Stimulated activated CD4-positive, alpha-beta T cell treated with anti-CD3 and anti-CD28 coated beads, Interleukin-1b, Interleukin-23, amount 100 ng/mL, for 48 hours (primary cell): ENCODE measurements at regions not wholly inside any gene's neighbourhood (a gene's known extent, or its start where the extent isn't known, plus 50 kb on each side); places are given as distances from the start of the nearest gene placed in this dataset.
"Not testable (repeated sequence)": the region's sequence is repeated elsewhere in the genome, so short reads cannot be mapped to it uniquely, and the experiment has no call there.

ENCODE experiments used
- DNase-seq: peaks from one replicate; pipeline ENCODE4 v3.0.0-alpha.2; 2020

DNA sequence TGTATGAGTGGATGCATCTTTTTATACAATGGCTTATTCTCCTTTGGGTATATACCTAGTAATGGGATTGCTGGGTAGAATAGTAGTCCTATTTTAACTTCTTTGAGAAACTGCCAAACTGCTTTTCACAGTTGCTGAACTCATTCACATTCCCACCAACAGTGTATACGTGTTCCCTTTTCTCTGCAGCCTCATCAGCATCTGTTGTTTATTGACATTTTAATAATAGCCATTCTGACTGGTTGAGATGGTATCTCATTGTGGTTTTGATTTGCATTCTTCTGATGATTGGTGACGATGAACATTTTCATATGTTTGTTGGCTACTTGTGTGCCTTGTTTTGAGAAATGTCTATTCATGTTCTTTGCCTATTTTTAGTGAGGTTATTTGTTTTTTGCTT, 687.0 kb upstream of the EPHA5 start:
- DNase-seq = no peak

- no peak for DNase-seq
Measured at GRCh38 chr4:66355328-66355727, 685.0 kb upstream of the EPHA5 start.

DNA sequence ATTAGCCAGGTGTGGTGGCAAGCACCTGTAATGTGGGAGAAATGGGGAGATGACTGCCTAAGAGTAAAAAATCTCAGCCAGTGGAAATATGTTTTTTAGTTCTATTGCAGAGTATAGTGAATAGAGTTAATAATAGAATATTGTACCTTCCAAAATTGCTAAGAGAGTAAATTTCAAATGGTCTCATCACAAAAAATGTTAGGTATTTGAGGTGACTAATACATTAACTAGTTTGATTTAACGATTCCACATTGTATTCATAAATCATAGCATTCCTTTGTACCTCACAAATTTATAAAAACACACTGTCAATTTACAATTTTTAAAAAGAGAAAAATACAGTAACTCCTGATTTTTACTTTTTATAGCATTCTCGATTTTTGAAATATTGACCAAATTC, 681.5 kb upstream of the EPHA5 start:
- no peak for DNase-seq

DNA sequence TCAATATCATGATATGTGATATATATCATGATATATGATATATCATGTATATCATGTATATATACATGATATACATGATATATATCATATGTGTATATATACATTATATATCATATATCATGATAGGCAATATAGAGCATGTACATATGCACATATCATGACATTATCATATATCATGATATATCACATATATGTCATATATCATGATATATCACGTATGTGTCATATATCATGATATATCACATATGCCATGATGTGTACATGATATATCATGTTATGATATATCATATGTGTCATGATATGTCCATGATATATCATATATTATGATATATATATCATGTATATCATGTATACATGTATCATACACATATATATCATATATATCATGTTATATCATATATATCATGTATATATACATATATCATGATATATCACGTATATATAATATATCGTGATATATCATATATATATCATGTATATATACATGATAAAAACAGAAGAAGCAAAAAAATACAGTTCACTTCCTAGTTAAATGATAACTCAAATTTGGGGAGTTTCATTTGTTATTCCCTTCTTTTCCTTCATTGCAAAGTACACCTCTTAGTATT, 670.1 kb upstream of the EPHA5 start:
- DNase-seq = no peak

- no peak for DNase-seq
Measured at GRCh38 chr4:66339007-66339406, 668.7 kb upstream of the EPHA5 start.

DNA sequence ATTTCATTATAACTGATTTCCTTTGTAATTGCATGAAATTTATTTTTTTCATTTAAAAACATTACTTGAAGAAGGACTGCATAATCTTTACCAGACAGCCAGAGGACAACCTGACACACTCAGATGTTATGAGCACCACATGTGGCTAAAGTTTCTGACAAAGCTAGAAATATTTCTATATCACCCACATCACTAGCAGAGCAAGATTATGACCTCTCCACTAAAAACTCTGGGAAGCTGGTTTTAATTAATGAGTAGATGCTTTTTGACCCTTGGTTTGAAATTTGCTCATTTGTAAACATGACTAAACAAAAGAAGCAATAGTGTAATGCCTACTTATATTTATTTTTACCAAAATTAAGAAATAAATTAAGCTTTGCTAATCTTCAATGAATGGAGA, 661.5 kb upstream of the EPHA5 start:
- DNase-seq = no peak

DNA sequence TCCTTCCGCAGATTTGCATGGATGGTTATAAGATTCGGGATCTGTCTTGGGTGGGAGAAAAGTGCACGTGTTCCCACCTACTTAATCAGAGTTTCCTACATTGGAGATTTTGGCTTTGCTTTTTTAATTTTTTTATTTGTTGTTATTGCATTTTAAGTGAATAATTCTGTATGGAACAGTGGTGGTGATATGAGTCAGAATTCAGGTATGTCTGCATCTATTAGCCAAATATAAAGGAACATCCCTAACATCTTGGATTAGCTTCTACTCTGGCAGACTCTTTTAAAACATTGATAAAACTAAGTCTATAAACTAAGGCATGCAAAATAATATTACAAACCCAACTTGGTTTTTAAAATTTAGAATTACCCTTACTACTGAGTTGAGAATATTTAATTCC, 659.8 kb upstream of the EPHA5 start:
- DNase-seq = no peak

DNA sequence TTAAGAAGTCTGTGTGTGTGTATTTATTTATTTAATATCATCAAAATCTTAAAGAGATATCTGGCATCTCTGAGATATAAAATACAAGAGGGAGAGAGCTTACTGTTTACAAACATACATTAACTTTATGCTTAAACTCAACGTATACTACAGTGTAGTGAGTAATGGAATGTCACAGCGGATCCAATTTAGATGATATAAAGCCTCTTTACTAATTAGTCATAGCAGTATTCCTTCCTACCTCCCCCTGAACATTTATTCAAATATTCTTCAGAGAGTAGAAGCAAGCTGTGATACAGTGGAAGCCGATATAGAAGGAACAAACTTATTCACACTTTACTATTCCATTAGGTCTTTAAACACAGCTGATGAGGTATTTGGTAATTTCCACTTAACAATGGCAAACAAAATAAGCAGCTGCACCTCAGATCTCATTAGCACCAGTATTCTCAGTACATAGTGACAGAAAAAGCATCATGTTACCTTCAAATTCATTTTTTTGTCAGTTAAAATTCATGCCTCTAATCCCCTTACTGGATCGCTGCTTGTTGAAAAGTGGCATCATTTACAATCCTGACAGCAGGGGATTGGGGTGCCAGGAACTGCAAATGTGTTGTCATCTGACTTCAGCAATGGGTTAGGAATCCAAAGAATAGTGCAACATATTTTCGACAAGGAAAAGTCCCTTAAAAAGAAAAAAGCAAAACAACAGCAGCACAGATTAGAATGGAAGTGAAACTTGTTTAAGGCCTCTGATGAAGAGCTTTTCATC, 658.7 kb upstream of the EPHA5 start:
- no peak for DNase-seq

GRCh38 chr4:66307641-66308438, 637.6 kb upstream of the EPHA5 start:
- no peak for DNase-seq

- no peak for DNase-seq
Measured at GRCh38 chr4:66300336-66300934, 630.1 kb upstream of the EPHA5 start.

DNA sequence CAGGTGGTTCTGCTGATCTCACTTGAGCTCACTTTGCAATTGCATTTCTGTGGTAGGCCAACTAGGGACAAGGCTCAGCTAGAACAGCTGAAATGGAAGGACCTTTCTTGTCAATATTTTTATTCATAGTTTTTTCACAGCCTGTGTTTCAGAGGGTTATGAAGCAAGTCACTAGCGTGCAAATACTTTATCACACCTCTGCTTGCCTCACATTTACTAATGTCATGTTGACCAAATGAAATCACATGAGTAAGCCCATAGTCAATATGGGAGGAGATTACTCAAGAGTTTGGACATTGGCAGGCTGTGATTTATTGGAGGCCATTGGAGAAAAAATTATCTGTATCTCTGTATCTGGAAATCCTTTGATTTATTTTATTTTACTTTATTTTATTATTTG, 628.3 kb upstream of the EPHA5 start:
- DNase-seq = no peak

- DNase-seq = no peak
Measured at GRCh38 chr4:66297703-66298102, 627.4 kb upstream of the EPHA5 start.

GRCh38 chr4:66294638-66295037, 624.3 kb upstream of the EPHA5 start:
- DNase-seq = no peak

GRCh38 chr4:66284991-66285451, 614.7 kb upstream of the EPHA5 start:
- DNase-seq = no peak

DNA sequence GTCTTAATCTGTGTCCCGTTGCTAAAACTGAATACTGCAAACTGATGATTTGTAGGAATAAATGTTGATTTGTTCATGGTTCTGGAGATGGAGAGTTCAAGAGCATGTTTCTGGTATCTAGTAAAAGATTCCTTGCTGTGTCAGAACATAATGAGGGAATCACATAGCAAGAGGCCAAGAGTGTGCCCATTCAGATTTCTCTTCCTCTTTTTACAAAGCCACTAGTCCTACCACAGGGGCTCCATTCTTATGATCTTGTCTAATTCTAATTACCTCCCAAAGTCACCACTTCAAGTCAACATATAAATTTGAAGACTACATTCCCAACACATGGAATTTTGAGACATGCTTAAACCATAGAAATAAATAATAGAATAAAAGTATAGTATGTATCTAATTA, 608.8 kb upstream of the EPHA5 start:
- no peak for DNase-seq

DNA sequence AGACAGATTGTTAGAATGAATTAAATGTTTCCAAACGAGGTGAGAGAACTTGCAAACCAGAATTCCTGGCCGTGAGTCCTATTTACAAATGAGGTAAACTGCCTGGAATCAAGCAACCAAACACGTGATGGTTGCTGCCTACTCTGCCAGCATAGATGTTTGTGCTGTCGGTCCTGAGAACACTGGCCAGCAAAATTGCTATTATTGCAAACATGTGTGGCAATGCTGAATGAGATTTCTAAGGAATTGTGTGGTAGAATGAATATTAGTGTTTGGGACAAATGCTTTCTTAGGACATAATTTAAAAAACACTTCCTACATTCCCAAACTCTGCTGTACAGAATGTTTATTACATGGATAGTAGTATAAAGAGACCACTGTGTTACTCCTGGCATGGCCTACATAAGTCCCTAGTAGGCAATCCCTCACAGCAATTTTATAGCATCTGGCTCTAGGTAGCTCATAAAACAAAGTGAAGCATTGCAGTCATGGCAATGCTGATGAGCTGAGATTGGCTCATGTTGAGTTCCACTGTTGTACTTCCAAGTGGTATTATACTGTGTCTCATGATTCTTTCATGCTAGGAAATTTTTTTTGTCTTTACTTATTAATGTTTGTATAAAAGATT, 605.2 kb upstream of the EPHA5 start:
- DNase-seq = no peak

DNA sequence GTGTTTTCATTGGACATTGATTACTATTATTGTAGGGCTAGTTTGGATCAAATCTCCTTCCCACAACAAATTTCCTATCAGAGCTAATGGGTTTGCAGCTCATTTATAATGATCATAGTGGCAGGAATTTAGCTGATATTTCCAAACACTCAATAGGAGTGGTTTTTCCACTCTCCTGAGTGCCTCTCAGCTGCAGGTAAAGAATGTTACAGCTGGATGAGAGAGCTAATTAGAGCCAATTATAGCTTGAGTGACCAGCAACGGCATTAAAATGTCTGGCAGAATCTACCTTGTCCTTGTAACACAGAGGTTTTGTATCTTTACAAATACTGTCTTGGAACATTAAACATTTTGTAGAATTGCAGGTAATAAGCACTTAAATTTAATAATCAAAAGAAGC, 602.8 kb upstream of the EPHA5 start:
- DNase-seq = no peak

GRCh38 chr4:66270356-66270755, 600.1 kb upstream of the EPHA5 start:
- DNase-seq = not testable (repeated sequence)

- not testable (repeated sequence) for DNase-seq
Measured at GRCh38 chr4:66266554-66266953, 596.3 kb upstream of the EPHA5 start.

- DNase-seq = no peak
Measured at GRCh38 chr4:66266035-66266434, 595.7 kb upstream of the EPHA5 start.

GRCh38 chr4:66252291-66252690, 582.0 kb upstream of the EPHA5 start:
- DNase-seq = no peak

GRCh38 chr4:66246643-66247042, 576.4 kb upstream of the EPHA5 start:
- DNase-seq = no peak

DNA sequence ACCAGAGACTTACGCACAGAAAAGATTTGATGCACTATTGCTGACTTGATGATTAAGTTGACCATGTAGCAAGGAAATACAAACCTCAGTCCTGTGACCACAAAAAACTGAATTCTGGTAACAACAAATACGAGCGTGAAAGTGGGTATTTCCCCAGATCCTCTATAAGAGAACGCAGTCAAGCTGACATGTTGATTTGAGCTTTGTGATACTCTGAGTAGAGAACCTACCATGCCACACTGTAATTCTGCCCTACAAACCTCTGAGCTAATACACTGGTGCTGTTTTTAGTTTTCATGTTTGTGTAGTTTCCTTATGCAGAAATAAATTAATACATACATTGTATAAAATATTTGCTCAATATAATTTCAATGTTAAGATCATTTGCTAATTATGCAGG, 565.6 kb upstream of the EPHA5 start:
- no peak for DNase-seq
